SHP77 (cell line): ENCODE measurements at regions not wholly inside any gene's neighbourhood (a gene's known extent, or its start where the extent isn't known, plus 50 kb on each side); places are given as distances from the start of the nearest gene placed in this dataset.

Experiments used
- DNase-seq, 2 experiments: peaks; one replicate each; lab custom pipeline; 2025; lab: John Stamatoyannopoulos, UW

DNA sequence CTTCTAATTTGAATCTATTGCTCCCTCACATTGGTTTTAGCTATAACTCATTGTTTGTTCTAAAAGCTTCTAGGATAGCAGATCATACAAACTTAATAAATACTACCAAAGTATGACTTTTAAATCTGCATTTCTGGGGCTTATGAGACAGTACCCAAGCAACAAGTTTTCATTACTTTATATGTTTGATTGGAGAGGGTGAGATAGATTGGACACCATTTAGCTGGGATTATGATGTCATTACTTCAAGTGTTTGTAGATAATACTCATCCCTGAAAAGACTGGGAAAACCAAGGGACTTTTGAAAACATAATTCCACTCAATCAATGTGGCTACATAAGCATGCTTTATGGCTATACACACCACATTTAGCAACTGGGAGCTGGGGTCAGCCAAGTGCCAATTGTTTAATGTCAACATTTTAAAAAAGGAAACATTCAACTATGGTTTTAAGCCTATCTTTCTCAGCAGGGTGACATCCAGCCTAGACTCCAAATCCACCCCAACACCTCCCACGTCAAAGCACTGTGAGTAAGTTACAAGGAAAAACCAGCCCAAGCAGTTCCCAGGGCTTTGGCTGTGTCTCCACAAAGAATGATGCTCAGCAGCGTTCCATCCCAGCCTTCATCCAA lies 119.9 kb downstream of the ETAA1 start:
- DNase-seq, result peak; percentile 35 to 46

DNA sequence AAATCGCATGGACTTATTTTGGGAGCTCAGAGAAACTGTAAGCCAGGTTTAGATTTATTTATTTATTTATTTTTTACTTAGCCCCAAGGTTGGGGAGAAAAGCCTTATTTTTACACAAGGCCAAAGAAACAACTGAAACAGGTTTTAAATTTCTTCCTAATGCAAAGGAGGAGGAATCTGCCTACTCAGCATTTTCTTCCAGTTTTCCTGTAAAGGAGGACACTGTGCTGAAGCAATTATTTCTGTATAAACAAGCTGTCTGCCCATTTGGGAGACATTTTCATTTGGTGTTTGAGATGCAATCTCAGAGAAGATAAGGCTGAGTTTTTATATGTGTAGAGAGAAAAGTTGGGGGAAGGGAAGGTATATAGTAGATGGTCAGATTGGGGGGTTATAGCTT lies 125.0 kb downstream of the ETAA1 start:
- DNase-seq, result no peak

DNA sequence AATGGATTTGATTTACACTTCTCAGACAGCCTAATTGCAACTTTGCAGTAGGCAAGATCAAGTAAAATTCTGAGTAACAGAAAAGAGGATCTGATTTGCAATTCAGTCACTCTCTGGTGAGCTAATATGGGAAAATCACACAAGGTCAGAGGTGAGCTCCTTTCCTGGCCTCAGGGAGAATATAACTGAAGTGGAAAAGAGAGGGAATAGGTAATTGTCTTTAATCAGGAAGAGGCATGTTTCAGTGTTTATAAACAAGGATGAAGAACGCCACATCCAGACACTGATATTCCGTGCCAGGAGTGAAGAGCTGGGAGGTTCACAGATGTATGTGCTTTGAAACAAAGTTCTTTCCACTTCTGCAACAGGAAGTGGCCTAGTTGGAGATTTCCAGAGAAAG lies 127.1 kb downstream of the ETAA1 start:
- DNase-seq, result no peak

DNA sequence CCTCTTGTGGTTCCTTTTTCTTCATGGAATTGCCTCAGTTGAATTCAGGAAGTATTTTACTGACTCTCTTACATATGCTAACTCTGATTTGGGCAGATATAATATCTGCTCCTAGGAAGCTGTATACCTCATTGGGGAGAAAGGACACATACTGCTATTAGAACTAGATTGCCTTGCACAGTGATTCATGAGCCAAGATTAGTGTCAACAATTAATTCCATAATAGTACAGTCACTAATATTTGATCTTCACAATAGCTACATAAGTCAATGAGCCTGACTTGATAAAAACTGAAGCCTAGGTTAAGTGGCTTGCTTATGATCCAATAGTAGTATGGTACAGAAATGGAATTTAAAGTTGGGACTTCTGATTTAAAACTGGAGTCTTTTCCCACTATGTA lies 127.6 kb downstream of the ETAA1 start:
- DNase-seq, result no peak

DNA sequence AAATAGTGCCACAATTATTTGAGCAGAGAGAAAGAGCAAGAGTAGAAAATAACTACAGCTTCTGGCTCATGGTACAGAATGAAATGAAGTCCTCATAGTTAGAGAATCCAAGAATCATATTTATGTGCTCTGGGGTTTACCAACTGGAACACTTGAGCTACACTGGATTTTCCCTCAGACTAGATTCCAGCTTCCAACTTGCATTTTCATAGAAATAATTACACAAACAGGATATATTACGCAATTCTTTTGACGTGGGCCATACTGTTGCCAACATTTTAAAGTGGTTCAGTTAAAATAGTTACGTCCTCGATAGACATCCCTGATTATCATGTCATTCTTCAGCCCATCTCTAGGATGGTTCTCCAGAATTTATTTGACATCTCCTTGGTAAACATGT lies 129.2 kb downstream of the ETAA1 start:
- DNase-seq, result no peak

DNA sequence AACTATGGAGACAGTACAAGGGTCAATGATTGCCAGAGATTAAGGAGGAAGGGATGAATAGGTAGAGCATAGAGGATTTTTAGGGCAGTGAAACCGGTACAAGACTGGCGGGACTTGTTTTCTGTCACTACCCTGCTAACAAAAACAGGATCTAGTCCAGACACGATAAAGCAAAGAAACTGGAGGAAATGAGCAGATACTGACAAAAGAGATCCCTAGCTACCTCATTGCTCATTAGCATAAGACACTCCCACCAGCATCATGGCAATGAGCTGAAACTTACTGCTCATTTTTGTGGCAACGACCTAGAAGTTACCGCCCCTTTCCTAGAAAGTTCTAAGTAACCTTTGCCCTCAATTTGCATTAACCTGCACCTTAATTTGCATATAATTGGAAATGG lies 131.2 kb downstream of the ETAA1 start:
- no peak for DNase-seq

DNA sequence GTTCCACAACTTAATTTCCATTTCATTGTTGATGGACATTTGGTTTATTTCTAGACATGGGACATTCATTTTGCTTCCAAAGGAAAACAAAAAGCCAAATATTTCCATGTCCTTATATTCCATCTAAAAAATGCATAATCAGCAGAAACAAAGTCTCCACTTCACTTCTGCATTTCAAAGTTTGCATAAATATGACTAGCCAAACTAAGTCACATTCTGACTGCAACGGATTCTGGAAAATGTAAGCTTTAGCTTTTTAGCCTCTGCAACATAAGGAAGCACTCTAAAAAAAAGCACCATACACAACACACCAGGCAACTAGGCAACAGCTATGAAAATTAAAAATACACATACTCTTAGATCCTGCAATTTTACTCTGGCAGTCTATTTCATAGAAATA lies 135.3 kb downstream of the ETAA1 start:
- no peak for DNase-seq

DNA sequence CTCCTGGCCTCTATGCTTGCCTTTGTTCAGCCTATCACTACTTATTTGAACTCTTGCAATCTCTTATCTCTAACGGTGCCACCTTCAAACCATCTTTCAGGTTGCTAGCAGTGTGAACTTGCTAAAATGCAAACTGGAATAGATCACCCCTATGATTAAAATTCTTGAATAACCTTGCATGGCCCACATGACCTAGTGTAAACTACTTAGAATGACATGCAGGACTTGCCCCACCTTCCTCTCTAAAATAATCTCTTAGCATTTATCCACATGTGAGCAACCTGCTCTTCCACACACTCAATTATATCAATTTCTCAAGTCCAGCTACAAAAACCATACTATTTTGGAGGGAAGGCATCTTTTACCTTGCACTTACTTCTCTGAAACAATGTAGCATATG lies 137.6 kb downstream of the ETAA1 start:
- no peak for DNase-seq

DNA sequence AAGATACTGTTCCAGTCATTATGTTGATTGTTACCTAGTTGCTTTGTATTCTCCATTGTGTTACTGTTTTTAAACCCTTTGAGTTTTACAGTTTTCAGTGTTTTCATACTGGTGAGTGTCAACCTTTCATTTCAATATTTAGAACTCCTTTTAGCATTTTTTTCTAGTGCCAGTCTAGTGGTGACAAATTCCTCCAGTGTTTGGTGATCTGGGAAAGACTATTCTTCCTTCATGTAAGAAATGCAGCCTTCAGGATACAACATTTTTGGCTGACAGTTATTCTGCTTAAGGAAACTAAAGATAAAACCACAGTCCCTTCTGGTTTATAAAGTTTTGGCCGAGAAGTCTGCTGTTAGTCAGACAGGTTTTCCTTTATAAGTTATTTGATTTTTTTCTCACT lies 143.8 kb downstream of the ETAA1 start:
- DNase-seq, result no peak

DNA sequence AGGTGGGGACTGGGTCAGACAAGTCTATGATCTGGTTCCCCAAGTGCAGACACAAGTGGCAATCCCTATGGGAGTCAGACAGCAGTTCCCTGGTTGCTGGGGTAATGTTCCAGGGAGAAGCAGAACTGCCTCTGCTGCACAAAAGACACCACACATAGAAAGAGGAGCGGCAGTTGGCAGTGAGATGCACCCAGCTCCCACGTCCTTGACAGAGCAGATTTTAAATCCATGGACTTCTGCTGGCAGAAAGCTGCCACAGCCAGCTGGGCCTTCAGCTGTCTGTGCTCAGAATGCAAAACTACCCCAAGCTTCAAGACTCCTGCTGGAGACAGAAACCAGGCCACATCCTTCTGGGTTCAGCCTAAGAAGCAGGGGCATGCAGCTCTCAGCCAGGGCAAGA lies 147.2 kb downstream of the ETAA1 start:
- no peak for DNase-seq

DNA sequence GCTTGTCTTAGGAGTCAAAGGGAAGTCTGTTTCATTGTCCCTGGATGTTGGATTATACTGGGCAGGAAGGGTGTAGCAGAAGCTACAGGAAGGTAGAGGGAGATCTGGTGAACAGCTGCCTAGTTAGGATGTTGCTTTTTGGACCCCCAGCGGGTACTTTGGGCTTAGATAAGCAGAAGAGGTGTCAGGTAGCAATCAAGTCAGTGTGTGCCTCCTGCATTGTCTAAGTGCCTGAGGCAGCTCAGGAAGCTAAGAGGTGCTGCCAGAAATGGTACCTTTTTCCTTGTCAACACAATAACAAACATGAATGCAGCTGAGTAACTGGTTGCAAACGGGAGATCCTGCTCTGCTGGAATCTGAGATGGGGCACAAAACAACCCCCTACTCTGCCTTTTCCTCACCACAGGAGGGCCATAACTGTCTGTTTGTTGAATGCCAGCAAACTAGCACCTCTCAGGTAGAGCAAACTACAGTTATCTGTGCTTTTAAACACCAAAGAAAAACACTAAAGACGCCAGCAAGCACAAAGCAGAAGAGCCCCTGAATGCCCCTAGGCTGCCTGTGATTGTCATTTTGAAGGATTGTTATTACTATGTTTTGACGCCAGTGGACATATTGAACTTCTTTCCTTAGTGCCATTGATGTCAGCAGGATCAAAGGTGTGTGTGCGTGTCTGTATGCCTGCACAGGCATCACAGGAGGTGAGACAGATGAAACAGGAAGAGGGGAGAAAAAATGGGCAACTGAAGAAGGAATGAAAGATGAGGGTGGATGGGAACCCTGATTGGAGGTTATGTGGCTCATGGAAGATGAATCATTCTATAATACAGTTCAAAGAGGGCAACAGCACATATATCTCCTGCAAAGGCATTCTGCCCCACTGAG lies 151.4 kb downstream of the ETAA1 start:
- no peak for DNase-seq

DNA sequence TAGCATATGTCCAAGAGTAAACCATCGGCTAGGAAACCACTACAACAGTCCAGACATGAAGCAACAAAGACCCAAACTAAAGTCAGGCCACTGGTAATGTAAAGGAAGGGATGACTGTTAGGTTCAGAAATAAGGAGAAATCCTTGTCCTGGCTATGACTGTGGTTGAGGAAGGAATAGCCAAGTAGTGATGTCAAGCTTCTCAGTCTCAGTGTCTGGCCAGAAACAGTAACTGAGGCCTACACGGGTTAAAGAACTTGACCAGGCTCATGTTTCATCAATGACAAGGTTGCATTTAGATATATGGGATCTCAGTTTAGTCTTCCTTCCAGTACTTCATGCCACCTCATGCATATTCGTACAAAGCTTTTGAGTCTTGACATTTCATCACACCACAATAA lies 162.0 kb downstream of the ETAA1 start:
- no peak for DNase-seq

DNA sequence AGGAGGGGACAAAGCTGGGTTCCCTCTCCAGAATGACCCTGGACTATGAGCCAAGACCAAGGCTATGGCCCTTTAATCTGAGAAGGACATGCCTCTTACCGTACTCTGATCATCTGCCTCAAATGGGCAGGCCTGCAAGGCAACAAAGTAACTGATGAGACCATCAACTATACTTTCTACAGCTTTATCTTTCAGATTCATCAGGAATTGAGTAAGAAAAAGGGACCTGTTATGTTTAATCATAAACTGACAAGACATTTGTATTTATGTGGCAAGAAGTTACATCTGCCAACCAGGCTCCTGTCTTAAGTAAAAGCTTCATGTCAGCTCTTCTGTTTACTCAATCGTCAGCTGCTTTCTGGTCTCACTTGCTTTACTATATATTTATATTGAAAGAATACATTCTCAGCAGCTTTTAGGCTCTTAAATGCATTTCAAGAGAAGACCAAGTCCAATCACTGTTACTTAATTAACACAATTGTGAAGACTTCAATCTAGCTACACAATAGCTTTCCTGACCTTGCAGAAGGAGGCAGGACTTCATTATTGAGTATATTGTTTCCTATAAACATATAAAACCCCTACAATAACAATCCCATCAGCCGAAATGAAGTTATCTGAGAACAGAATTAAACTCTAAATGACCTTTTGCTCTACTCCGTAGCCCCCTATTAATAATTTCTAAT lies 163.8 kb downstream of the ETAA1 start:
- no peak for DNase-seq

DNA sequence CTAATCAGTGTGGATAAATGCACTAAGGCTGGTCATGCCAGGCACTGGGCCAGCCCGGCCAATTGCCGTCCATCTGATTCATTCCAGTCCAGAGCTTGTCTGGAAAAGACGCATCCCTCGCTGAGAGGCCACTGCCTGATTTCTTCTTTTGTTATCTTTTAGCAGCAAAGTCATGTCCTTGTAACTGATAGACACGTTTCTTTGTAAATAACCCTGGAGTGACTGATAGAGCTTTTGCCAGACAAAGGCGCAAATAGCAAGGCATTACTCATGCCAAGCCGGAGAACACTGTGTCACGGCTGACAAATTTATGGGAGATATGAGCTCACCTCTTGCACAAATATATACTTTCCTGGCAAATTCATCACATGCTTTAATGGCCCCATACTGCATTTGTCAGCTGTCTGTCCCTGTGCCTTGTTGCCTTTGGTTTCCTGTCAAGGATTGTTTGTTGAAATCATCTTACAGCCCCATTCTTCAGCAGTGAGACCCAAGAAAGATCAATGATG lies 164.4 kb downstream of the ETAA1 start:
- DNase-seq, result peak; percentile 82 to 86

DNA sequence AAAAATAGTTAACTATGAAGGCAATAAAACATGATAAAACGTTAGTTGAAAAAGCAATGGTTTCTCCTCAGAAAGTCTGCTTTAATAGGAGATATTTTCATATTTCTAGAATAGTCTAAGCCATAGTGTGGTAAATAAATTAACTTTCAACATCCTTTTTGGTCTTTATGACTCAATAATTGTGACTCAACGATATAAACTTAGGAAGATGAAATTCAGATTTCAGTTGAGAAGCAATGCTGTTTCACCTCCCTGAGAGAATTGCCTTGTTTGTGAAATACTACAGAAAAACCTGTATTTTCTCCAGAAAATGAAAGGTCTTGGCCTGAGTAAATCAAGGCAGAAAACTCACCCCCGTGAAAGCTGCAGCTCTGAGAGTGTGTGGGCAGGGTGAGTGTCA lies 166.9 kb downstream of the ETAA1 start:
- no peak for DNase-seq

DNA sequence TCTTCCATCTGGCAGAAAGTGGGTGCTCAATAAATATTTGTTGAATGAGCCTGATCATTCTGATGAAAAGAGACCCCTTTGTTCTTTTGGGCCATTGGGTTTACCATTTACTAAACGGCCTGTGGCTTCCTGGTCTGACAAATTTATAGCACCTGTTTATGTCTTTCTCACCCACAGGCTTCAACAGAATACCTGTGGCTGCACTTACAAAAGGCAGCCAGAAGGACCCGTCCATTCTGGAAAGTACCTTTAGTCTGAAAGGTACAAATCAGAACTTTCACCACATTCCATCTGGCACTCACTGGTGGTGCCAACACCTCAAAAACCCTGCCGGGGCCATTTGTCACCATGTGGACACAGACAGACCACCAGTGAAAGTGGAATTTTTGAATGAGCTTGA lies 167.5 kb downstream of the ETAA1 start:
- DNase-seq, result no peak

DNA sequence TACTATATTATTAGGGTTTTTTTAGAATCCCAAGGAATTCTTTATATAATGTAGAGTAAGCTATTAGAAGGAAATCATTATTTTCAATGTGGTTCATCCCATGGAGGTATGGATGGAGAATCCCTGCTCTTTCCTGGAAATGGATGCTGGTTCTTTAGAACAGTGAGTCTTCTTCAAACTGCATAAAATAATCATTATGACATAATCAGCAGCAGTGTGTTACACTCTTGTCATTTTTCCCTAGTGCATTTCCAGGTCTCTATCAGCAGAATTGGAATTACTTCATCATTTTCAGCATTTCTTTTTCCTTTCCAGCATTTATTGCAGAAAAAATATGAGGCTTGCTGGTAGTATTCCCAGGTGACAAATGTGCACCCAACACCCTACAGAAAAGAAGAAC lies 168.1 kb downstream of the ETAA1 start:
- DNase-seq, result no peak

DNA sequence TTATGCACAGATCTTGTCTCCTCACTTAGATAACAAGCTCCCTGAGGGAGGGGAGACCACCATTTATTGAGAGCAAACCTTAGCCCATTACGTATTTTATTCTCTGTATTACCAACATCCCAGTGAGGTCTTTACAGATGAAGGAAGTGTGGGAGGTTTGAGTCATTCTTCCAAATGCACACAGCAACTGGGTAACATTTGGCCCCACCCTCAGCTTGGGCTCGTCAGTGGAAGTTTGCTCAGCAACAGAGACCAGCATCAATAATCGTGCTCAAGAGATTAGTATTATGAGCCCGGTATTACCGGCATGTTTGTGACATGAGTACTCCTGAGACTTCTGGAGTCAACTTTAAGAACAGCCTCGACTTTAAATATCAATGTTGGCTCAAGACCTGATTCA lies 168.6 kb downstream of the ETAA1 start:
- DNase-seq, result no peak

DNA sequence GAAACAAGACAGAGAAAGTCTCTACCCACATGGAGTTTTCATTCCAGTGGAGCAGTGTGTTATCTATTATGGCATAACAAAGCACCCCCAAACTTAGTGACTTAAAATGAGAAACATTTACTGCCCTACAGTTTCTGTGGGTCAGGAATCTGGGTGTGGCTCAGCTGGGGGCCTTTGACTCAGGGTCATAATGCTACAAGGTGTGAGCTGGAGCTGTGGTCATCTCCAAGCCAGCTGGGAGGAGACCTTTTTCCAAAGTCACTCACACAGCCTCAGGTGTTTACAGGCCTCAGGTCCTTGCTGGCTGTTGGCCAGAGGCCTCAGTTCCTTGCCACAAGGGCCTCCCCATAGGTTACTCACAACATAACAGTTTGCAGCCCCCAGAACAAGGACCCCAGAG lies 169.2 kb downstream of the ETAA1 start:
- DNase-seq, result no peak

DNA sequence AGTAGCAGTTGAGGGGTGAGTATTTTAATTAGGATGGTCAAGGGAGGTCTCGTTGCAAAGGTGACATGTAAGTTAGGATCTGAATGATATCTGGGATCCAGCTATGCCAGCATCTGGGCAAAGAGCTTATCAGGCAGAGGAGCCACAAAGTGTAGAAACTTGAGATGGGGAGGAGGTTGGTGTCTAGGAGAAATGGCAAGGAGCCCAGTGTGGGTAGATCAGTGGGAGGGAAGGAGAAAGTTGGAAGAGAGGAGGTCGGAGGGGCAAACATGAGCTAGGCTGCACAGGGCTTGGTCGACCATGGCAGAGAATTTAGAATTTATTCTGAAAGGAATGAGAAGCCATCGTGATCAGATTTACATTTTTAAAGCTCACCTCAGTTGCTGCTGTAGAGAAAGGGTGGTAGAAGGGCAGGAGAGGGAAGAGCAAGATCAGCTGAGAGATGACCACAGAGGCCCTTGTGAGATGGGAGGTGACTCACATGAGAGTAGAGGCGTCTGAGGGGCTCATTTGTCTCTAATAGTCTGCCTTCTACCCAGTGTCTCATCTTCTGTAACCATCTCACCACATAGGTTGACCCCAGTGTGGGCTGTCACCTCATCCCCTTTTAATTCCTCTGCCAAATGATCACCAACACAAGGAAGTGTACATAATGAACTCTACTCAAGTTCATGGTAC lies 170.0 kb downstream of the ETAA1 start:
- DNase-seq, result no peak

DNA sequence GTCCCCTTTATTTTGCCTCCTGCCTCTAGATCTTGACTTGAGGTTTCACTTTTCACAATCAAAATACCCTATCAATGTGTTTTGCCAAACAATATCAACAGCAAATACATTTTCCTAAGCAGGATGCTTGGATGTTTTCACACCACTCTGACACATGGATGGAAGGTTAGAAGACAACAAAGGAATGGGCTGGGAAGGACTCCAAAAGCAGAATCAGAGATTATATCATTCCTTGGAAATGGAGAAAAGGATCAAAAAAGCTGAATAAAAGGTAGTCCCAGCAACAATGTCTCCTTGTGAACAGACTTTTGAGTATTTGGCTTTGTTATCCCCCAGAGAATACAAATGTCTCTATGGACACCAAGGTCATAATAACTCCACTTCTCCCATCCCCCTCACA lies 170.8 kb downstream of the ETAA1 start:
- no peak for DNase-seq

DNA sequence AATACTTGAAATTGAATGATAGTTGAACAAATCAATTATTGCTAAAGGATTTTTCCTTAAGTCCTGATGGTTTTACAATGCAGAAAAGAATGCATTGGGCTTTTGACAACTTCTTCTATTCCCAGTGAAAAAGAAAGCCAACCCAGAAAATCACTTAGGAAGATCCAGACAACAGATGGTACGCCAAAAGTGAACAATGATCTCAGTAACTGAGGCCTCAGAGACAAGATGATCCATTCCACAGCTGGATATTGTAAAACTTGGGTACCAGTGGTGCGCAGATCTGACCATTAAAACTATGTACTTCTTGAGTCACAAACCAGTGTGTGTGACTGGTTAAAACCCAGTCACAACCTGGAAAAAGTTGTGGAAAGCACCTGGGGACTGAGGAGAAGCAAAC lies 173.5 kb downstream of the ETAA1 start:
- no peak for DNase-seq
